Colonic mucosa (tissue), 4 donors: ENCODE measurements at regions not wholly inside any gene's neighbourhood (a gene's known extent, or its start where the extent isn't known, plus 50 kb on each side); places are given as distances from the start of the nearest gene placed in this dataset.

Source experiments
- DNase-seq: peaks from one replicate; pipeline ENCODE4 v3.0.0-alpha.2; 2020
- H3K27ac ChIP-seq: fragments of 200-600 bp; one replicate; pipeline ENCODE4 v1.8.0; 2021
- H3K27me3 ChIP-seq: fragments of 200-600 bp; one replicate; pipeline ENCODE4 v1.8.0; 2021
- H3K36me3 ChIP-seq: fragments of 200-600 bp; one replicate; pipeline ENCODE4 v1.8.0; 2021
- H3K4me1 ChIP-seq: fragments of 200-600 bp; one replicate; pipeline ENCODE4 v1.8.0; 2021; ENCODE audit warnings: mild to moderate bottlenecking
- H3K4me3 ChIP-seq: fragments of 200-600 bp; one replicate; pipeline ENCODE4 v1.8.0; 2021
- H3K9ac ChIP-seq, 2 donors: one replicate each; pipeline ENCODE4 v1.7.0; 2013; ENCODE audit warnings: control low read depth in 2 of 2, low read depth in 2 of 2, low read length in 2 of 2
- H3K9me3 ChIP-seq: fragments of 200-600 bp; one replicate; pipeline ENCODE4 v1.8.0; 2021
- intact Hi-C: fragments of 100-400 bp; cut with DNase I; formaldehyde crosslinking; loops from one replicate; pipeline ENCODE4 v1.14.1; 2022
- TF ChIP-seq, protein P1 (sequence below): fragments of 200-600 bp; IDR thresholded peaks from one replicate; pipeline ENCODE4 v1.8.0; 2022; ENCODE audit warnings: antibody characterized with exemption, mild to moderate bottlenecking
- donor health status: healthy.
- donor health status: DM: no; HTN: no; CAD: no.
- donor health status: DM: no; HTN: no; CAD: no.

- H3K9ac ChIP-seq = no peak overlapping the region
- intact Hi-C loops = no loop called here
- H3K4me3 ChIP-seq = no peak overlapping the region
- no peak overlapping the region for H3K27ac ChIP-seq
- H3K27me3 ChIP-seq = no peaks in the 10 kb centered on the region
- no peaks in the 10 kb centered on the region for H3K4me1 ChIP-seq
- no peak for DNase-seq
- TF ChIP-seq, protein P1, sequence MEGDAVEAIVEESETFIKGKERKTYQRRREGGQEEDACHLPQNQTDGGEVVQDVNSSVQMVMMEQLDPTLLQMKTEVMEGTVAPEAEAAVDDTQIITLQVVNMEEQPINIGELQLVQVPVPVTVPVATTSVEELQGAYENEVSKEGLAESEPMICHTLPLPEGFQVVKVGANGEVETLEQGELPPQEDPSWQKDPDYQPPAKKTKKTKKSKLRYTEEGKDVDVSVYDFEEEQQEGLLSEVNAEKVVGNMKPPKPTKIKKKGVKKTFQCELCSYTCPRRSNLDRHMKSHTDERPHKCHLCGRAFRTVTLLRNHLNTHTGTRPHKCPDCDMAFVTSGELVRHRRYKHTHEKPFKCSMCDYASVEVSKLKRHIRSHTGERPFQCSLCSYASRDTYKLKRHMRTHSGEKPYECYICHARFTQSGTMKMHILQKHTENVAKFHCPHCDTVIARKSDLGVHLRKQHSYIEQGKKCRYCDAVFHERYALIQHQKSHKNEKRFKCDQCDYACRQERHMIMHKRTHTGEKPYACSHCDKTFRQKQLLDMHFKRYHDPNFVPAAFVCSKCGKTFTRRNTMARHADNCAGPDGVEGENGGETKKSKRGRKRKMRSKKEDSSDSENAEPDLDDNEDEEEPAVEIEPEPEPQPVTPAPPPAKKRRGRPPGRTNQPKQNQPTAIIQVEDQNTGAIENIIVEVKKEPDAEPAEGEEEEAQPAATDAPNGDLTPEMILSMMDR = no peak
- H3K36me3 ChIP-seq = no peaks in the 10 kb centered on the region
- H3K9me3 ChIP-seq = no peaks in the 10 kb centered on the region
These were observed 218.9 kb upstream of the MVB12B start for GRCh38 chr9:126107693-126108092.

DNA sequence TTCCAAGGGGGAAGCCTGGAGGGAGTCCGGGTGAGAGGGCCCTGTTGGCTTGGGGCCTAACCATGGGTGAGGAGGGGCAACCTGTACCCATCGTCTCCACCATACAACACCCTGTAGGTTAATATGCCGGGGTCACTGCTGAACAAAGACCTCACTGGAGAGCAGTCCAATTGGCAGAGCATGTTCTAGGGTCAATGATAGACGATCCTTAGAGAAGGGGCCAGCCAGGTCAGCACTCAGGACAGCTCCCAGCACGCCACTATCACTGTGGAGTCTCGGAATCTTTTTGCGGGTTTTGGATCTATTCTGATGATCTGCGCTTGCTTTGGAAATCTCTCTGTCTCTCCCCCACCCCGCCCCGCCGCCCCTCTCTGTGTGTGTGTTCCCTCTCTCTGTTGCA, 218.4 kb upstream of the MVB12B start:
- H3K36me3 ChIP-seq = no peaks in the 10 kb centered on the region
- no peaks in the 10 kb centered on the region for H3K27me3 ChIP-seq
- H3K9ac ChIP-seq = no peak overlapping the region
- H3K9me3 ChIP-seq = no peaks in the 10 kb centered on the region
- no peak overlapping the region for H3K27ac ChIP-seq
- TF ChIP-seq, protein P1 = no peak
- H3K4me3 ChIP-seq = no peak overlapping the region
- DNase-seq = no peak
- no peaks in the 10 kb centered on the region for H3K4me1 ChIP-seq
- intact Hi-C loops = no loop called here

GRCh38 chr9:126109575-126109974, 217.1 kb upstream of the MVB12B start:
- TF ChIP-seq, protein P1 = no peak
- Histone ChIP-seq H3K27me3 (no peaks in the 10 kb centered on the region), H3K4me1 (no peaks in the 10 kb centered on the region), H3K9ac (no peak overlapping the region), H3K36me3 (no peaks in the 10 kb centered on the region), H3K27ac (no peak overlapping the region), H3K4me3 (no peak overlapping the region), H3K9me3 (no peaks in the 10 kb centered on the region)
- DNase-seq = no peak
- intact Hi-C loops = no loop called here

DNA sequence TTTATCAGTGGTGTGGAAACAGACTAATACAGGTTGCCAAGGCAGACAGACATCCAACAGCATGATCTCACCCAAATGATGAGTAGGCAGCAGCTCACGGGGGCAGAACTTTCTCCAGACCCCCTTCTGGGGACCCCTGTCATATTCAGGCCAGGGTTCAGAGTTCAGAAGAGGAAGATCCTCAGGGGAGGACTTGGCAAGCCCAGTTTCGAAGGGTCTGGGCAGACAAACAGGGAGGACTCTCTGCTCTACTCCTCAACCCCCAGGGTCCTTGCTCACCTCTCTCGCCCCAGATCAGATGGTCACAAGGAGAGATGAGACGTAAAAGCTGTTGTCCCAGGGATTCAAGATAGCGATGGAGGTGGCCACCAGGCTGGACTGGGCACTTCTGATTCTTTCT, 215.1 kb upstream of the MVB12B start:
- no peak overlapping the region for H3K27ac ChIP-seq
- H3K4me1 ChIP-seq = no peaks in the 10 kb centered on the region
- H3K27me3 ChIP-seq = no peaks in the 10 kb centered on the region
- no peak overlapping the region for H3K9ac ChIP-seq
- no peaks in the 10 kb centered on the region for H3K9me3 ChIP-seq
- no peaks in the 10 kb centered on the region for H3K36me3 ChIP-seq
- TF ChIP-seq, protein P1 = no peak
- DNase-seq = no peak
- intact Hi-C loops = no loop called here
- H3K4me3 ChIP-seq = no peak overlapping the region

DNA sequence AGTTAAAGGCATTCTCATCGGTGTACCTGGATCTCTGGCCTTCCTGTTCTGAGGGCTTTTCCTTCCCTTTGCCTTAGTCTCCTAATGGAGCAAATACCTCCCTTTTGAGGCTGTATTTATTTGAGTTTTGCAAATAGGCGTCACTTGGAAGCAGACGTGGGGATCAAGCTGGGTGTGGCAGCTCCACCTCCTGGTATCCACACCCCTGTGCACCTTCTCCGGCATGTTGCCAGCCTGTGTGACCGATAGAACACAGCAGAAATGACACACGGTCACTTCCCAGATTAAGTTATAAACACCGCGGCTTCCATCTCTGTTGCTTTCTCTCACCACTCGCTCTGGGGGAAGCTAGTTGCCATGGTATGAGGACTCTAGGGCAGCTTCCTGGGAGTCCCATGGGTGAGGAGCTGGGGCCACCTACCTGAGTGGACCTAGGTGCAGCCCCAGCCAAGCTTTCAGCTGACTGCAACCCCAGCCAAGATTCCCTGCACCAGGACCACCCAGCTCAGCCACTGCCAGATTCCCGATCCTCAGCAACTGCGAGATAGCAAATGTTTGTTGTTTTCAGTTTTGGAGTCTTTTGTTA, 214.4 kb upstream of the MVB12B start:
- no peak overlapping the region for H3K9ac ChIP-seq
- intact Hi-C loops = no loop called here
- DNase-seq = no peak
- H3K27ac ChIP-seq = no peak overlapping the region
- H3K36me3 ChIP-seq = no peaks in the 10 kb centered on the region
- no peak overlapping the region for H3K4me3 ChIP-seq
- TF ChIP-seq, protein P1 = no peak
- H3K27me3 ChIP-seq = no peaks in the 10 kb centered on the region
- H3K9me3 ChIP-seq = no peaks in the 10 kb centered on the region
- no peaks in the 10 kb centered on the region for H3K4me1 ChIP-seq
